ENCODE measurements at regions not wholly inside any gene's neighbourhood (a gene's known extent, or its start where the extent isn't known, plus 50 kb on each side); places are given as distances from the start of the nearest gene placed in this dataset.

DNA sequence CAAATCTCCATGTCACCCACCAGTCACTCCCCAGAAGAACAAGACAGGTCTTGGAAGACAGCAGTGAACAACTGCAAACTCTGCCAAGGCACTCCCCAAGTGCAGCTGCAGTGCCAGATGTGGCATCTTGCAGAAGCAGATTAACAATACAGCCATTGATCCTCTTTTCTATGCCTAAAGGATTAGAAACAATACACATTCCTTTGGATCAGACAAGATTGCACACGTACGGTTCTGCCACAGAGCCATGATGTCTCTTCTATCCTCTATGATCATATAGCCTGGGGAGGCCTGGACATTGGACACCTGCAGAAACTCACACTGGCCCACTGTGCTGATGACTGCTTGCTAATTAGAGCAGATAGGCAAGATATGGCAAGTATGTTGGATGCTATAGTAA lies 155.9 kb downstream of the MYLK4 start:
- TF ChIP-seq YY1 (IDR thresholded peaks at IDR 0.05; ENCODE audit: insufficient read depth, insufficient read length) (no peak), ZNF274 (IDR thresholded peaks at IDR 0.05; ENCODE audit: low read depth, low read length) (no peak)

Data from NT2/D1 (cell line).